ENCODE measurements at regions not wholly inside any gene's neighbourhood (a gene's known extent, or its start where the extent isn't known, plus 50 kb on each side); places are given as distances from the start of the nearest gene placed in this dataset.

DNA sequence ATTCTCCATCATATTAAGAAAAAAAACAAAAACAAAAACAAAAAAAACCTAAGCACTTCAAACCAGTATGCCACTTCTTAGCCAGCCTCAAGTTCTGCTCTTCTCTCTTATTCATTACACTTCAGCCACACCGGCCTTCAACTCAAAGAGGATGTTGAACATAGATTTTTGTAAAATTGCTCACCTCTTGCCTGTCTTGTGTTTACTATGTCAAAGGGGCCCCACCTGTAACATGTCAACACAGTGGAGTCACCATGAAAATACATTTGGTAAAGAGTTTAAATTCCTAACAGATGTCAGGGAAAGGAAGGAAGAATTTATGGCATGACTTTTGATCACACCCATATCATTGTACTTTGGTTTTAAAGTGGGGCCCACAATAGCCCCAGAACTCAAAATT lies 121.1 kb upstream of the GHR start:
- H3K27me3 ChIP-seq (ENCODE audit: insufficient read depth, low read length): no peaks in the 10 kb centered on the region
- no peaks in the 10 kb centered on the region for H3K4me1 ChIP-seq (ENCODE audit: insufficient read depth, low read length)
- H3K4me2 ChIP-seq (ENCODE audit: insufficient read depth, low read length): no peak overlapping the region
- H3K79me2 ChIP-seq (ENCODE audit: insufficient read depth, low read length): no peaks in the 10 kb centered on the region
- H2AFZ ChIP-seq (ENCODE audit: low read length): no peak overlapping the region
- H3K36me3 ChIP-seq (ENCODE audit: insufficient read depth, low read length): no peaks in the 10 kb centered on the region
- no peak overlapping the region for H3K4me3 ChIP-seq (ENCODE audit: insufficient read depth, low read length)
- TF ChIP-seq CTCF (IDR thresholded peaks at IDR 0.05; ENCODE audit: extremely low read depth, low read depth, low read length): no peak
- no peak for DNase-seq (ENCODE audit: insufficient read length, low spot score, missing footprints)
- H4K20me1 ChIP-seq (ENCODE audit: insufficient read depth, low read length): no peaks in the 10 kb centered on the region
- no peak overlapping the region for H3K27ac ChIP-seq (ENCODE audit: low read depth, low read length)
- H3K9me3 ChIP-seq (ENCODE audit: low read depth, low read length): no peaks in the 10 kb centered on the region

DNA sequence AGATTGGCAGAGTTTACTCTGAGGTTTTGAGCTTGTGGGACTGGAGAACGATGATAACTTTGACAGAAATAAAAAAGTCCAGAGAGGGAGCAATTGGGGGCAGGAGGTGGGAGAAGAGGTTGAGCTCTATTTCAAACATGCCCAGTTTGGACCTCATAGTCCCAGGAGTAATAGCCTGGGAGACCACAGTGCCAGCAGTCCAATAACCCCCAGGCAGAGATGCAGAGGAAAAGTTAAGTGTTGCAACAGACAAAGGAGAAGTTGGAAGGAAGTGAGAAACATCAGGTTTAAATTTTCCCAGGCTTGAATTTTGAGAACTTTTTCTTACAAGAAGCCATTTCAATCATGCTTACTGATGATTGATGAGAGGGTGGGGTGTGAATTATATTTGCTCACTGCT lies 117.0 kb upstream of the GHR start:
- Histone ChIP-seq H4K20me1 (ENCODE audit: insufficient read depth, low read length) (no peaks in the 10 kb centered on the region), H3K4me3 (ENCODE audit: insufficient read depth, low read length) (no peak overlapping the region), H3K9me3 (ENCODE audit: low read depth, low read length) (no peaks in the 10 kb centered on the region), H3K36me3 (ENCODE audit: insufficient read depth, low read length) (no peaks in the 10 kb centered on the region), H3K4me1 (ENCODE audit: insufficient read depth, low read length) (no peaks in the 10 kb centered on the region), H3K79me2 (ENCODE audit: insufficient read depth, low read length) (no peaks in the 10 kb centered on the region), H3K27me3 (ENCODE audit: insufficient read depth, low read length) (no peaks in the 10 kb centered on the region), H3K4me2 (ENCODE audit: insufficient read depth, low read length) (no peak overlapping the region), H3K27ac (ENCODE audit: low read depth, low read length) (no peak overlapping the region), H2AFZ (ENCODE audit: low read length) (no peak overlapping the region)
- TF ChIP-seq CTCF (IDR thresholded peaks at IDR 0.05; ENCODE audit: extremely low read depth, low read depth, low read length): no peak
- DNase-seq (ENCODE audit: insufficient read length, low spot score, missing footprints): no peak

GRCh38 chr5:42309865-42310264 lies 113.4 kb upstream of the GHR start:
- Histone ChIP-seq H3K9me3 (ENCODE audit: low read depth, low read length) (no peaks in the 10 kb centered on the region), H3K4me1 (ENCODE audit: insufficient read depth, low read length) (no peaks in the 10 kb centered on the region), H3K27ac (ENCODE audit: low read depth, low read length) (no peak overlapping the region), H3K4me2 (ENCODE audit: insufficient read depth, low read length) (no peak overlapping the region), H3K36me3 (ENCODE audit: insufficient read depth, low read length) (no peaks in the 10 kb centered on the region), H4K20me1 (ENCODE audit: insufficient read depth, low read length) (no peaks in the 10 kb centered on the region), H2AFZ (ENCODE audit: low read length) (no peak overlapping the region), H3K79me2 (ENCODE audit: insufficient read depth, low read length) (no peaks in the 10 kb centered on the region), H3K4me3 (ENCODE audit: insufficient read depth, low read length) (no peak overlapping the region), H3K27me3 (ENCODE audit: insufficient read depth, low read length) (no peaks in the 10 kb centered on the region)
- DNase-seq (ENCODE audit: insufficient read length, low spot score, missing footprints): no peak
- TF ChIP-seq CTCF (IDR thresholded peaks at IDR 0.05; ENCODE audit: extremely low read depth, low read depth, low read length): no peak

GRCh38 chr5:42315214-42315613 lies 108.0 kb upstream of the GHR start:
- Histone ChIP-seq H3K27me3 (ENCODE audit: insufficient read depth, low read length) (no peaks in the 10 kb centered on the region), H3K9me3 (ENCODE audit: low read depth, low read length) (no peaks in the 10 kb centered on the region), H4K20me1 (ENCODE audit: insufficient read depth, low read length) (no peaks in the 10 kb centered on the region), H3K36me3 (ENCODE audit: insufficient read depth, low read length) (no peaks in the 10 kb centered on the region), H3K79me2 (ENCODE audit: insufficient read depth, low read length) (no peaks in the 10 kb centered on the region), H3K4me1 (ENCODE audit: insufficient read depth, low read length) (no peaks in the 10 kb centered on the region), H3K4me2 (ENCODE audit: insufficient read depth, low read length) (no peak overlapping the region), H2AFZ (ENCODE audit: low read length) (no peak overlapping the region), H3K27ac (ENCODE audit: low read depth, low read length) (no peak overlapping the region), H3K4me3 (ENCODE audit: insufficient read depth, low read length) (no peak overlapping the region)
- DNase-seq (ENCODE audit: insufficient read length, low spot score, missing footprints): no peak
- no peak for TF ChIP-seq CTCF (IDR thresholded peaks at IDR 0.05; ENCODE audit: extremely low read depth, low read depth, low read length)

All from osteoblast (primary cell).